ENCODE measurements at regions not wholly inside any gene's neighbourhood (a gene's known extent, or its start where the extent isn't known, plus 50 kb on each side); places are given as distances from the start of the nearest gene placed in this dataset.
"Not testable (repeated sequence)": the region's sequence is repeated elsewhere in the genome, so short reads cannot be mapped to it uniquely, and the experiment has no call there.

GRCh38 chr7:51386184-51386583, 69.6 kb upstream of the COBL start:
- DNase-seq, result not testable (repeated sequence)

- not testable (repeated sequence) for DNase-seq
Observed at GRCh38 chr7:51382243-51382642, 65.6 kb upstream of the COBL start.

GRCh38 chr7:51376420-51377092, 59.9 kb upstream of the COBL start:
- no peak for DNase-seq

- DNase-seq, result no peak
Observed at GRCh38 chr7:51374936-51375335, 58.3 kb upstream of the COBL start.

- DNase-seq, result not testable (repeated sequence)
Observed at GRCh38 chr7:51373607-51374006, 57.0 kb upstream of the COBL start.

- no peak for DNase-seq
Observed at GRCh38 chr7:51369746-51370145, 53.1 kb upstream of the COBL start.

- DNase-seq, result not testable (repeated sequence)
Observed at GRCh38 chr7:51369228-51369627, 52.6 kb upstream of the COBL start.

GRCh38 chr7:51368334-51368733, 51.7 kb upstream of the COBL start:
- DNase-seq, result no peak

- no peak for DNase-seq
Observed at GRCh38 chr7:51367614-51367968, 51.0 kb upstream of the COBL start.

- DNase-seq, result no peak
Observed at GRCh38 chr7:51366930-51367613, 50.5 kb upstream of the COBL start.

Data from stimulated activated CD4-positive, alpha-beta T cell treated with anti-CD3 and anti-CD28 coated beads, Interleukin-2, amount 100 ng/mL, for 24 hours (primary cell).